NCI-H2107 (cell line): ENCODE measurements at regions not wholly inside any gene's neighbourhood (a gene's known extent, or its start where the extent isn't known, plus 50 kb on each side); places are given as distances from the start of the nearest gene placed in this dataset.

Experiments used
- DNase-seq: peaks from one replicate; lab custom pipeline; 2025; lab: John Stamatoyannopoulos, UW

DNA sequence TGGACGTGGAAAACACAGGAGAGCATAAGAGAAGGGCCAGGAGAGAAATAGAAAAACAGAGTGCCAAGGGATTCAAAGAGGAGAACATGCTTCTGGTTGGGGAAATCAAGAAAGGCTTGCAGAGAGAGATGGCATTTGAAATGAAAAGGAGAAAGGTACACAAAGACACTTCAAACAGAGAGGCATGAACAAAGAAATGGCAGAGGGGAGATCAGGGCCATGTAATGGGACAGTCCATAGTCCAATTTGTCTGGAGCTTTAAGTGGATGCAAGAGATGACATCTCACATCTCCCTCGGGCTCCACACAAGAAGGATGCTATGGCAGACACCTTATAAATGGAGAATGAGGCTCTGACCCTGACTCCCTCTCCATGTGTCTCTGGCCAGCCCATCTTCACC is 331.1 kb downstream of the MLLT3 start:
- no peak for DNase-seq

DNA sequence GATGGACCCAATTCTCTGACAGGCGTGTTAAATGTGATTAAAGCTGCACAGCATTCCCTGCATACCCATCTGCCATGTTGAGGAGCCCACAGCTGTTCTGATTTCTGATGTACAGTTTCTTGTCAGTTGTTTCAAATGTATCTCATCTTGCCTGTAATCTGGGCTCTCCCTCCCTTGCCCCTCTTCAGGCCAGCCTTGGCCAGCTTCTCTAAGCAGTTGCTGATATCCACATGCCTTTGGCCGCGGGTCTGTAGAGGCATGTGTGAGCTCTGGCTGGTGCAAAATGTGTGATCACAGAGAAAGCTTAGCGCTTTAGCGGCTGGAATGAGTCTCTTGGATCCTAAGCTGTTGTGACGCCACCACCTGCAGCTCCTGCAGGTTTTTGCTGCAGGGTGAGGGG is 332.0 kb downstream of the MLLT3 start:
- no peak for DNase-seq

DNA sequence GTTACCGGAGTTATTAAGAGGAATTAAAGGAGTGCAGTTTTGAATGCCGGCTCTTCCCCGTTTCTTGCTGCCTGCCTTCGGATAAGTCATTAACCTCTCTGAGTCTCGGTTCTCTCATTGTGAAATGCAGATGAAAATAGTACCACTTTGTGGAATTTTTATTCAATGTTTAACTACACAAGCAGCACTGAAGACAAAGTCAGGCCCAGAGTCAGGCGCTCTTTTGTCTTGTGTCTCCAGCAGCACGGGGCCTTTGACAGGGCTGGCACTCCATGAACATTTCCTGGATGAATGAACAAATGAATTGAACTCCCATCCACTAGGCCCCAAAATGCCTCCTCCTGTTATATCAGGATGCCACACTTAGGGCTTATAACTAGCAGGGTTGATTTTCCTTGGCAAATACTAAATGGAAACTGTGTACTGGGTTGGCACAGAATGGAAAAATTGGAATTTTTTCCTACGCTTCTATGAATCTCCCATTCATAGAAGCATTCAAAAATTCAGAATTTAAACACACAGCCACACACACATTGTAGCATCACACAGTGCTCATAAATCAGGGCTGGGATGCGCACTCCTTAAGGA is 332.8 kb downstream of the MLLT3 start:
- DNase-seq: no peak

DNA sequence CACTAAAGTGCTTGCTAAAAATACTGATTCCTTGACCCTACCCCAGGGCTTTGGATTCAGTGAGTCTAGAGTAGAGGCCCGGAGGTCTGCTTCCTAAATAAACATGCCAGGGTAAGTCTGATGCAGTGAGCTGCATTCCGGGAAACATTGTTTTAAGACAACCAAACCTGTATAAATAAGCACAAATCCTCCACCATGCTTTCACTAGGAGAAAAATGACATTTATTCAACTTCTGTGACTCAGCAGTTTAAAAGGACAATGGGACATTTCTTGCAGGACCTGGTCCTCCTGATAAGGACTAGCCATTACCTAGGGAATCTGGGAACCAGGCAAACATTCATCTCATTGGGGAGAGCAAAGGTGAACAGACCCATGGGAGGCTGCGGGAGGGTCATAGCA is 335.3 kb downstream of the MLLT3 start:
- DNase-seq: no peak

DNA sequence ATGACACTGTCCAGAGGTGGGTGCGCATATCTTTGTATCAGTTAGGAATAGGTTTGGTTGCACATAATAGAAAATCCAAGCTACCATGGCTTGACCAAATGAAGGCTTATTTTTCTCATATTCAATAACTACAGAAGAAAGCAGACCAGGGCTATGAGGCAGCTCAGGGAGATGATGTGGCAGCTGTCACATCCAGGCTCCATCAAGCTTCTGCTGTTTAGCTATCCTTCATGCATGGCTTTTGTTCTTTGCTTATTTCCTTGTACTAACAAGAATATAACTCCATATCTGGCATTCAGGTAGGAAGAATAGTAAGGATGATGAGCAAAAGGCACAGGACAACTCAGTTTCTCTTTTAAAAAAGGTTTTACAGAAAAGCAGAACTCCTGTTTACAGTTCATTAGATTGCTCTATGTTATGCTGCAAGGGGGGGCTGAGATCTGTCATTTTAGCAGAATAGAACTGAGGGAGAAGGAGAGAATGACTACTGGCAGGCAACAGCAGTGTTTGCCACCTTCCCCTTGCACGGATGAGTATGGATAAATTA is 336.1 kb downstream of the MLLT3 start:
- DNase-seq: no peak

DNA sequence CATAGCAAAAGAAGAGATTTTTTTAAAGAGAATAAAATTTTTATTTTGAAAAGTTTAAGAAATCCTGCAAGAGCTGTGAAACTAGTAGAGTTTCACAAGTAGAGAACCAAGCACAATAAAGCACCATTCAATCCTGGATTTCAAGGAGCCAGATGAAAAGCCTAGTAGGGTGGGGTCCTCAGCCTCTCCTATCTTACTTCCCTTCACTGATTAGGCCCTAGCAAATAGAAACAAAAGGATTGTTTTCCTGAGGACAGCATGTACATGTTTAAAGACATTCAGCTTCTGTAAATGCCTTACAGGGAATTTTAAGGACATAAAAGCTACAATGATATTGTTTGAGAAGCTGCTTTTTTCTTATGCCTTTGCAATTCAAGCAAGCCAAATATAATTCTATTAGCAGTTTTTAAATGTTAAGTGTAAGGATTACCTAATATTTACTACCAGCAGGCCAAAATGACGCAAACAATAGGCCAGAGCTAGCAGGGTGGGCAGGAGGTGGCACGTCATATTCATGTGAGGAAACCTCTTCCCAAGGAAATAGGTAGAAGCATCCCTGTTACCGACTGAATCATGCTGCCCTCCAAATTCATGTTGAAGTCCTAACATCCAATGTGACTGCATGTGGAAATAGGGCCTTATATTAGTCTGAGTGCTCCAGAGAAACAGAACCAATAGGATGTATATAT is 337.6 kb downstream of the MLLT3 start:
- no peak for DNase-seq

GRCh38 chr9:20280330-20280729 is 342.0 kb downstream of the MLLT3 start:
- no peak for DNase-seq

GRCh38 chr9:20276762-20277161 is 345.5 kb downstream of the MLLT3 start:
- no peak for DNase-seq

GRCh38 chr9:20271723-20272122 is 350.6 kb downstream of the MLLT3 start:
- no peak for DNase-seq

- DNase-seq: no peak
Observed at GRCh38 chr9:20271096-20271495, 351.2 kb downstream of the MLLT3 start.

DNA sequence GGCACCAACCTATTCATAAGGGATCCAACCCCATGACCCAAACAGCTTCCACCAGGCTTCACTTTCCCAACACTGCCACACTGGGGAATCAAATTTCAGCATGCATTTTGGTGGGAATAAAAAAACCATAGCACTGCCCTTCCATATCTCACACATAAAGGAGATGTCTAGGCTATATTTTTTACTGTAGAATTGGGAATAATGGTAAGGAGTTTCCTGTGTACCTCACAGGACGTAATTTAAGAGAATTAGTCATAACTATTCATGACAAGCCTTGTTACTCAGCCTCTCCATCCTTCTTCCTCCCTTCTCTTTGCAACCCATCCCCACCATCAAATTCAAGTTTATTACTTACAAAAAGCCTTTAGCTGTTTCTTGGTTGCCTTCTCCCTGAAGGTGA is 352.1 kb downstream of the MLLT3 start:
- DNase-seq: no peak

DNA sequence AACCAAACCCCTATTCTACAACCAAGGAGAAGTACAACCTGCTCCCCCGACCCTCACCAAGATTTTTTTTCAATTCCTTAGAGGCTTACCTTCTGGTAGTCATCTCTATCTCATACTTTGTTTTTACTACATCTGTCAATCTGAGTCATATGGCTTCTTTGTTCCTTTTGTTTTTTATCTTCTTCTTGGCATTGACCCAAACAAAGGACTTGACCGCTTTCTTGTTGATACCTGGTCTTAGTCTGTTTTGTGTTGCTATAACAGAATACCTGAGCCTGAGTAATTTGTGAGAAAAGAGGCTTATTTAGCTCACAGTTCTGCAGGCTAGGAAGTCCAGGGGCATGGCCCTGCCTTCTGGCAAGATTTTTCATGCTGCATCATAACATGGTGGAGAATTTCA is 352.7 kb downstream of the MLLT3 start:
- no peak for DNase-seq

GRCh38 chr9:20264896-20265295 is 357.4 kb downstream of the MLLT3 start:
- DNase-seq: no peak

- DNase-seq: no peak
Observed at GRCh38 chr9:20262611-20263010, 359.7 kb downstream of the MLLT3 start.

- no peak for DNase-seq
Observed at GRCh38 chr9:20256284-20256948, 365.9 kb downstream of the MLLT3 start.

DNA sequence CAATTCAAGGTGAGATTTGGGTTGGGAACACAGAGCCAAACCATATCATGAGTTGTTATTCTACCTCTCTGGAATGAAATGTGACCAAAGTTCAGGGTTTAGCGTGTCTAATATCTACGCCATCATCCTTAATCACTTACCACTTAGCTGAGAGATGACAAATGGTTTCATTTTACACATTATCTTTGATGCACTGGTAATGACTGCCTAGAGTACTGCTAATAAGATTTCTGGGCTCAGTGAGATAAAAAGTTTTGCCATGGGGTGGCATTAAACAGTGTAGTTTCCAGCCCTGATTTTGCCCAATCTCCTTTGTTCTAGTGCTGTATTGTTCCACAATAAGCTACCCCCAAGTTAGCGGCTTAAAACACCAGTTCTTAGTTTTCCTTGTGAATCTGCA is 367.2 kb downstream of the MLLT3 start:
- DNase-seq: no peak

GRCh38 chr9:20253635-20254034 is 368.7 kb downstream of the MLLT3 start:
- no peak for DNase-seq

- DNase-seq: no peak
Observed at GRCh38 chr9:20252778-20253177, 369.5 kb downstream of the MLLT3 start.

GRCh38 chr9:20250791-20251190 is 371.5 kb downstream of the MLLT3 start:
- DNase-seq: no peak

GRCh38 chr9:20244271-20244670 is 378.0 kb downstream of the MLLT3 start:
- DNase-seq: no peak

- DNase-seq: no peak
Observed at GRCh38 chr9:20243841-20244240, 378.5 kb downstream of the MLLT3 start.

DNA sequence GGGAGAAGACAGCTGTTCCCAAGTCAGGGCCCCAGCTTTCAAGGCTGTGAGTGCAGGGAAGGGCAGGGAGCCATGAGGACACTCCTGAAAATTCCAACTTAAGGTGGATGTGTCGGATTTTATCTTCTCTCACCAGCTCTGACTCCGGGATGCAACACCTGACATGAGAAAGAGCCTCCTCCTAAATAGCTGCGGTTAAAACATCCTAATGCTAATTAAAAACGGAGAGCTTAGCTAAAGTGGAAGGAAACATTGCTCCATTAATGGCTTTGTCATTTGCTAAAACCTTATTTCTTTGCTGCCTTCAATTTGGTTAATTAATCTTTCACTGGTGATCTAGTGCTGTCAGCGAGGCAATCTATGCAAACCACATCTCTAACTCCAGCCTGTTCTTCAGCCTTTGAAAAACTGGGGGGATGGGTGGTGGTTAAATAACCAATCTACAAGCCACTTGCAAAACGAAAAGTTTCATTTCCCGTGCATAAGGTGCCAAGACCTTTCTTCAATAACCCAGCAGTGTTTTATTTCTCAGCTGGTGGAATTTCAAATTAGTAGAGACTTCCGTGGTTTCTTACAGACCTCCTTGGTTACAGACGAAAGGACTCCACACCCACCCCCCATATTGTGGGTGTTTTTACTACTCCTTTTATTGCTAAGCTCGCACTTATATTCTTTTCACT is 379.6 kb downstream of the MLLT3 start:
- DNase-seq: no peak

GRCh38 chr9:20240498-20240897 is 381.8 kb downstream of the MLLT3 start:
- DNase-seq: no peak
